NB4 (cell line): ENCODE measurements at regions not wholly inside any gene's neighbourhood (a gene's known extent, or its start where the extent isn't known, plus 50 kb on each side); places are given as distances from the start of the nearest gene placed in this dataset.

Experiments used
- DNase-seq: peaks from one replicate; pipeline ENCODE4 v3.0.0; 2010; ENCODE audit warnings: low read depth
- H3K4me3 ChIP-seq: one replicate; pipeline ENCODE4 v1.5.1; 2011; ENCODE audit warnings: mild to moderate bottlenecking, low read depth, low read length, moderate library complexity
- MAX ChIP-seq: IDR thresholded peaks from 2 replicates; pipeline ENCODE4 v1.6.1; 2011; ENCODE audit warnings: low read depth, low read length
- MYC ChIP-seq: IDR thresholded peaks from 2 replicates; pipeline ENCODE4 v1.6.1; 2011; ENCODE audit warnings: low read depth, low read length
- POLR2A ChIP-seq: IDR thresholded peaks from 2 replicates; pipeline ENCODE4 v1.6.1; 2011; ENCODE audit warnings: mild to moderate bottlenecking; ENCODE audit not compliant: insufficient read length; ENCODE audit errors: extremely low read depth
- TF ChIP-seq, protein P1 (sequence below): IDR thresholded peaks from one replicate; pipeline ENCODE4 v1.5.1; 2012; ENCODE audit warnings: low read depth, low read length

DNA sequence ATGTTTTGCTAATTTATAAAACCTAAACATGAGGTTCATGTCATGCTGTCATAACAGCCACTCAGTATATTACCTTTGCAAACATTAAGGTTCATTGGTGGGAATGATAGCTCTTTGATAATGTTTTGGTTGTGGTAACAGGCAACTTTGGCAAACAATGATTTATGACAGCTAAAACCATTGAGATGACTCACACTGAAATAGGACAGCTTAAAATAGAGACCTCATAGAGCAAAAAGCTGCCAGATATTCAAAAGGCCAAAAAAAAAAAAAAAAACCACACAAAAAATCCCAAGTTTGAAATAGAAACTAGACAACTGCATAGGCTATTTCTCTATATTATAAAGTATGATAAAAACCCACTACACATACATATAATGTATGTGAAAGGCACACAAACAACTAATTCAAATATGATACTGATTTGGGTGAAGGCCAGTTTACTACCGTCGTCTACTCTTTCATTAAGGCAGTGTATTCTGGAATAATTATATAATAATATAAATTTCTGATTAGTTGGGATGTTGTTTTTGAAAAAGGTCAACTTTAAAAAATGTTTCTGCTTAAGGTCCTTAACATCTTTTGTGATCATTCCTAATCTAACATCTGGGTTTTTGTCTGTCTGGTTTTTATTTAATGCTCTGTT is 646.0 kb upstream of the PITX2 start:
- no peak for DNase-seq
- no peak overlapping the region for H3K4me3 ChIP-seq
- TF ChIP-seq MYC (no peak), MAX (no peak), POLR2A (no peak)
- TF ChIP-seq, protein P1, sequence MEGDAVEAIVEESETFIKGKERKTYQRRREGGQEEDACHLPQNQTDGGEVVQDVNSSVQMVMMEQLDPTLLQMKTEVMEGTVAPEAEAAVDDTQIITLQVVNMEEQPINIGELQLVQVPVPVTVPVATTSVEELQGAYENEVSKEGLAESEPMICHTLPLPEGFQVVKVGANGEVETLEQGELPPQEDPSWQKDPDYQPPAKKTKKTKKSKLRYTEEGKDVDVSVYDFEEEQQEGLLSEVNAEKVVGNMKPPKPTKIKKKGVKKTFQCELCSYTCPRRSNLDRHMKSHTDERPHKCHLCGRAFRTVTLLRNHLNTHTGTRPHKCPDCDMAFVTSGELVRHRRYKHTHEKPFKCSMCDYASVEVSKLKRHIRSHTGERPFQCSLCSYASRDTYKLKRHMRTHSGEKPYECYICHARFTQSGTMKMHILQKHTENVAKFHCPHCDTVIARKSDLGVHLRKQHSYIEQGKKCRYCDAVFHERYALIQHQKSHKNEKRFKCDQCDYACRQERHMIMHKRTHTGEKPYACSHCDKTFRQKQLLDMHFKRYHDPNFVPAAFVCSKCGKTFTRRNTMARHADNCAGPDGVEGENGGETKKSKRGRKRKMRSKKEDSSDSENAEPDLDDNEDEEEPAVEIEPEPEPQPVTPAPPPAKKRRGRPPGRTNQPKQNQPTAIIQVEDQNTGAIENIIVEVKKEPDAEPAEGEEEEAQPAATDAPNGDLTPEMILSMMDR: no peak

- no peak for DNase-seq
- TF ChIP-seq POLR2A: no peak
- TF ChIP-seq MYC: no peak
- TF ChIP-seq, protein P1: no peak
- TF ChIP-seq MAX: no peak
- H3K4me3 ChIP-seq: no peak overlapping the region
Measured at GRCh38 chr4:111269439-111269838, 646.6 kb upstream of the PITX2 start.

GRCh38 chr4:111274060-111274459 is 651.2 kb upstream of the PITX2 start:
- DNase-seq: no peak
- TF ChIP-seq, protein P1: no peak
- TF ChIP-seq MAX (no peak), POLR2A (no peak), MYC (no peak)
- no peak overlapping the region for H3K4me3 ChIP-seq

- no peak overlapping the region for H3K4me3 ChIP-seq
- no peak for DNase-seq
- TF ChIP-seq, protein P1: no peak
- TF ChIP-seq POLR2A: no peak
- no peak for TF ChIP-seq MYC
- TF ChIP-seq MAX: no peak
Measured at GRCh38 chr4:111274486-111274885, 651.6 kb upstream of the PITX2 start.

GRCh38 chr4:111281219-111281618 is 658.3 kb upstream of the PITX2 start:
- DNase-seq: no peak
- TF ChIP-seq MAX: no peak
- TF ChIP-seq, protein P1: no peak
- TF ChIP-seq POLR2A: no peak
- TF ChIP-seq MYC: no peak
- H3K4me3 ChIP-seq: no peak overlapping the region

- TF ChIP-seq MYC: no peak
- TF ChIP-seq, protein P1: no peak
- no peak for TF ChIP-seq MAX
- no peak for TF ChIP-seq POLR2A
- H3K4me3 ChIP-seq: no peak overlapping the region
- DNase-seq: no peak
Measured at GRCh38 chr4:111282035-111282434, 659.2 kb upstream of the PITX2 start.
